NCI-H748 (cell line): ENCODE measurements at regions not wholly inside any gene's neighbourhood (a gene's known extent, or its start where the extent isn't known, plus 50 kb on each side); places are given as distances from the start of the nearest gene placed in this dataset.

Experiments used
- DNase-seq: peaks from one replicate; lab custom pipeline; 2025; ENCODE audit not compliant: unreplicated experiment; lab: John Stamatoyannopoulos, UW

GRCh38 chr11:28464252-28464867 lies 356.2 kb downstream of the METTL15 start:
- no peak for DNase-seq

DNA sequence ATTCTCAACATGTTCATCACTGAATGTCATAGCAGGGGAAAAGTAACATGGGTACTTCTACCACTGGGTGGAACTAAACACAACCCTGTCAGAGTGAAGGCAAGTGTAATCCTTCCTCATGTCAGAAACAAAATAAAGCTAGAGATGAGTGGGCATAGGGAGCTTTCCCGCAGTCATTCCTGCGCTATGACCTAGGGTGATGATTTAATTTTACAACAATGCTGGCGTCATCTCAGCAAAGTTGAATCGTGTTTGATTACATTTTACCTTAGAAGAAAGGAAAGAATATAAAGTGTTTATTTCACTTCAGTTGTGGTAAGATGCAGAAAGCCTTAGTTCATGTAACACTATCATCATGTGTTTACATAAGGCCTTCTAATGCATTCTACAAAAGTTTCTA lies 355.6 kb downstream of the METTL15 start:
- DNase-seq = no peak

DNA sequence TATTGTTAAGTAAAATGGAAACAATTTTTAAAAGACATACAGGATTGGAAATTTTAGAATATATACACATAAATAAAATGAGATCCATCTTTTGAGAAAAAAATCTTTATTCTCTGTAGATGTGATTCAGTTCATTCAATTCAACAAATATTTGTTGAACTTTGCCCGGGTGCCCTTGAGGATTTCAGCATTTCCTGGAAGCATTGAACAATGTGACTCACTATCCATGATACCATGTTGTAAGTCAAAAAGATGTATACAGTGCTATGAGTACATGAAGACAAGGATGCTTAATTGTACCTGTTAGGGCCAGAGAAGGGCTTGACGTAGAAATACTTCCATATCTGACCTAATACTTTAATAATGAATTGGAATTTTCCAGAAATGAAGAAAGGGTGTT lies 353.7 kb downstream of the METTL15 start:
- DNase-seq = no peak

DNA sequence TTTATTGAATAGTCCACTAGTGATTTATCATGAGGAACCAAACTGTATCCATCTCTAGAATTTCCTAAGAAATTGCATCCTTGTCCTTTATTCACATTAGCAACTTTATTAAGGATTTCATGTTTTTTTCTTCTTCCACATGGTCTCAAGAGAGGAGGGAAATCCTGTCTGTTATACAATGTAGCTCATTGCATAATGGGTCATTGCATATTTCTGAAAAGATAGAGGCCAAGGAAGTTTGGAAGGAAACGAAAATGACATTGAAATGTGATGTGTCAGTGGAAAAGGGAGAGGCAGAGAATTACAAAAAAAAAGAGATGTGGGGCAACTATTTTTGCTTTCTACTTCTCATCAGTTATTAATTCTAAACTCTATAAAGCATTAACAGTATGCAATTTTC lies 353.1 kb downstream of the METTL15 start:
- no peak for DNase-seq

DNA sequence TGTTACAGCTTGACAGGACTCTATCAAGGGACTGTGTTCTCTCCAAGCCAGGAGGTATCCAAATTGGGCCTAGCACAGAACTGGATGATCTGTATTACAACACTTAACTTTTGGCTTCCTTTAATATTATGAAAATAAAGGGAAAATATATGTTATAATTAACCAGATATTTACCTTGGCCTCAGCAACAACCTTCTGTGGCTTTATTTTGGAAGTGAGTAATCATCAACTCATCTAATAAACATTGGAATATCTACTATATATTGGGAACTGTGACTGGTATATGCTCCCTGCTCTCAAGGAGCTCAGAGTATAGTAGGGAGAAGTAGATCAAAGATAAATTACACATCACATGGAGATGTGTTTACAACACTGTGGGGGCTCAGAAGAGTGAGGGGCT lies 352.2 kb downstream of the METTL15 start:
- no peak for DNase-seq

DNA sequence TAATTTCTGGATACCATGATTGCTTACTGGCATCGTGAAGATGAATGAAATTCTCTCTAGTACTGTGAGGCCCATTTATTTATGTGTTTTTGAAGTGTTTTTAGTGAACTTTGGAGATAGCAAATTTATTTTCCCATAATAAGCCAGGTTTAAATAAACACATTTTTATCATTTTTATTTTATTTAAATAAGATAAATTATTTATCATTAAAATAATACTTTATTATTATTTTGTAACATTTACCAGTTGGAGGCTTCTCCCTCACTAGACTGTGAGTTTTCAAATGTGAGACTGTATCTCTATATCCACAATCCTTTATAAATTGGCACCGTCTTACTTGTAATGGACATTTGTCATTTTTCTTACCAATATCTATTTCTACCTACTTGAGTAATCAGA lies 351.7 kb downstream of the METTL15 start:
- DNase-seq = no peak

GRCh38 chr11:28457481-28458065 lies 349.4 kb downstream of the METTL15 start:
- DNase-seq = no peak

DNA sequence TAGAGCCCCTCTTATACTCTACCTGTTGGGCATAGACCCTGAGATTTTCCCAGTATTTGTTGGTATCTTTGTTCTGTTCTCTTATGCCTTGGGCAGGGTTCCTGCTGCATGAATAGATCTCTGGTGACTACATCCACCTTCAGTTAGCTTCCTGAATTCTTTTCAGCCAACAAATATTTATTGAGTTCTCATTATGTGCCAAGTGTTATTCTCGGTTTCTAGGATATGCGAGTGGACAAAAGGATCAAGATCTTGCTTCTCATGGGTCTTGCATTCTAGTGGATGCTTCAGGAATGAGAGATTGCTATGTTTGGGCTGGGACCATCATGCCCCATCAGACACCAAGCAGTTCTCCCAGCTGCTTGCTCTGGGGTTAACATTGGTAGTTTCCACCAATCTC lies 340.0 kb downstream of the METTL15 start:
- DNase-seq = no peak

DNA sequence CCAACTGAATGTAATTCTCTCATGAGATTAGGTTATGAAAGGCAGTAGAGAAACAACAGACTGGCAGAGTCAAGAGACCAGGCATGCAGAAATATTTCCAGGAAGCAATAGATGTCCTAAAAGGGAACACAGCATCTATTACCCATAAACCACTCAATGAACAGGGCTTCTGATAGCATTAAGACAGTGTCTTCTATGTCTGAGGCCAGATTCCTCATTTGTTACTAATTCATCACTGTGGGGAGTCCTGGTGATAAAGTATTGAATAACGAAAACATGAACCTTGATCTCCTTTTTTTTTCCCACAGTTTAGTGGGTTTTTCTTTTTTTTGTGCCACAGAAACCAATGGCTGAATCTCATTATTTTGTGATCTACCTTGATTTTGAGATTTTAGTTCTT lies 339.0 kb downstream of the METTL15 start:
- no peak for DNase-seq

GRCh38 chr11:28442131-28442530 lies 333.9 kb downstream of the METTL15 start:
- no peak for DNase-seq

DNA sequence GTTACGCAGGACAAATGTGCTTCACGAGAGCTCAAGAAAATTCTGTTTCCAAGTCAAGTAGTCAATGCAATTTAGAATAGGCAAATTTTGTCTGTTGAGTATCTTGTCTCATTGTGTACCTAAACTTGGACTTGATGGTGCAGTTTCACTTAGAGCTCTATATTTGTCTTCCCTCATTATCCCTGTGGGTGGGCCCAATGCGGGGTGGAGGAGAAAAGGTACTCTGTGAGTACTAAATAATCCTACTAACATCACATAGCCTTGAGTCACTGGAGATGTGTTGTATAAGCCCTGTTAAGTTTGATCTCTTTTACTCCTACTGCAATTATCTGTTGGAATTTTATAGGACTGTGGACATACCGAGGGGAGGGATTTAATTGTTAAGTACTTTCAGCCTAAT lies 331.2 kb downstream of the METTL15 start:
- peak; percentile 43 for DNase-seq

DNA sequence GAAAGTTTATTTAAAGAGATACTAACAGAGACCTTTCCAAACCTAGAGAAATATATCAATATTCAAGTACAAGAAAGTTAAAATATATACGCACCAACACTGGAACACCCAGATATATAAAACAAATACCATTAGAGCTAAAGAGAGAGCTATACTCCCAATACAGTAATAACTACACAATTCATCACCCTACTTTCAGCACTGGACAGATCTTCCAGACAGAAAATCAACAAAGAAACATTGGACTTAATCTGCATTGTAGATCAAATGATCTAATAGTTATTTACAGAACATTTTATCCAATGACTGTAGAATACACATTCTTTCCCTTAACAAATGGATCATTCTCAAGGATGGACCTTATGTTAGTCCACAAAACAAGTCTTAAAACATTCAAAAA lies 311.9 kb downstream of the METTL15 start:
- DNase-seq = no peak

DNA sequence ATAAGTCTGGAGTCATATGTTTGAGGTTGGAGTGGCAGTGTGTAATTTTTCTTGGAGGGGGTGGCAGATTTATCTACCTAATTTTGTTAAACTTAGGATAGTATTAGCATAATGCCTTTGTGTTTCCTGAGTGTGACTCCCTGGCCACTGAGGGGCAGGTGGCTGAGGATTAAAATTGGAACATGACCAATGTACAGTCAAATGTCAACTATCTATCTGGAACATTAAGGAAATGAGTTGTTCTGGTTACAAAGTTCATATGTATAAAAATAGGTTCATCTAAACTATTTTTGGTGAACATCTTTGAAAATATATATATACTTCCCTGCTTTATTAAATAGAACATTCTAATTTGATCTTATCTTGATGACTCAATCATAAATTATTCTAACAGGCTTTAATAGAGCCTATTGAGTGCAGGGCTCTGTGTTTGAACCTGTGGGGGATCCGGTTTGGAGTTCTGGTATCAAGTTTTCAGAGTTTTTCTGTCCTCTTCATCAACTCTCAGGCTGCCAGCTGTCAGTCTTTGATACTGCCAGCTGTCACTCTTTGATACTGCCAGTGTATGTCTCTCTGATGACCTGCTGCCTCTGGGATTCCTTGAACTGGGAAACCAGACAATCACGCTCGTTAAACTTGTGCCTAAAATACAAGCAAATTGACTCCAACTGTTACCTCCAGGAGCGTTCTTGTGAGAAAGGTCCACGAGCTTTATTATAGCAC lies 309.6 kb downstream of the METTL15 start:
- no peak for DNase-seq

- no peak for DNase-seq
These were observed 303.8 kb downstream of the METTL15 start for GRCh38 chr11:28412029-28412428.

- no peak for DNase-seq
These were observed 293.3 kb downstream of the METTL15 start for GRCh38 chr11:28401446-28401845.

DNA sequence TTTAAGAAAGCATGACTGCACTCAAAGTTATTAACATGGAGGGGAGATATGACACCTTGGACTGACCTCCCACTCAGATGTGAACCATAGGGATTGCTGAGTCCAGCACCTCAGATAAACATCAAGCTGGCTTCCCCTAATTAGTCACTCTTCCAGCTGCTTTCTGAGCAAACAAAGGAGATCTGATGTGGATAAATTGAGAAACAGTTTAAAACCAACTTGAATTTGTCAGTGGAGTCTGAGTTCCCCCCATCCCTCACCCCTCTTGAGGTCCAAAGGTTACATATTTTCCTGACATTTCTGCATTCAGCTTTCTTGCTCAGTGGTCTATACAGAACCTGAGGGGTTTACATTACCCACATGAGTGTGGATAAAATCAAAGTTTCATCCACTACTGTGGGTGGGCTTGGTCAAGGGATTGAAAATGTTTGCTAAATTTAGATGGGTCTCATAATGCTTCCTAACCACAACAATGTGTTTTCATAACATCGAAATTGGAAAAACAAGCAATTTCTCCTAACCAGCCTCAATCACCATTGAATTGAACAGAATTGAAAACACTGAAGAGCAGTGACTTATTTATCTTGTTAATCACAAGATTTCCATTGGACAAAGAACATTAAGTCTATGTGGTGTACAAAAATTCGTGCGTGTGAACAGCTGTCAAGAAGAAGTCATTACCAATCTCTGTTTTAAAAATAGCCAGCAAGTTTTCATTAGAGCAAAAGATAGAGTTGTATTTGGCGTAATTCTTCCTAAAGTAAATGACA lies 292.3 kb downstream of the METTL15 start:
- no peak for DNase-seq

GRCh38 chr11:28393348-28393747 lies 285.2 kb downstream of the METTL15 start:
- no peak for DNase-seq

GRCh38 chr11:28384418-28384817 lies 276.2 kb downstream of the METTL15 start:
- no peak for DNase-seq

GRCh38 chr11:28383456-28383855 lies 275.3 kb downstream of the METTL15 start:
- DNase-seq = no peak
